H9 (cell line): ENCODE measurements at regions not wholly inside any gene's neighbourhood (a gene's known extent, or its start where the extent isn't known, plus 50 kb on each side); places are given as distances from the start of the nearest gene placed in this dataset.

Source experiments
- DNase-seq: peaks from one replicate; pipeline ENCODE4 v3.0.0-alpha.2; 2017
- H2AFZ ChIP-seq: one replicate; pipeline ENCODE4 v1.6.1; 2013; ENCODE audit warnings: mild to moderate bottlenecking, low read length, control low read depth, moderate library complexity
- H2AK5ac ChIP-seq: 2 replicates; pipeline ENCODE4 v1.6.1; 2013; ENCODE audit warnings: low read length, control low read depth, mixed read lengths; ENCODE audit not compliant: insufficient read length
- H2BK120ac ChIP-seq: one replicate; pipeline ENCODE4 v1.6.1; 2013; ENCODE audit warnings: low read depth, mild to moderate bottlenecking, low read length, control low read depth, inconsistent platforms; ENCODE audit not compliant: poor library complexity, severe bottlenecking
- H2BK12ac ChIP-seq: 2 replicates; pipeline ENCODE4 v1.6.1; 2013; ENCODE audit warnings: low read length, control low read depth, mixed read lengths, low read depth; ENCODE audit not compliant: insufficient read length
- H2BK15ac ChIP-seq: 2 replicates; pipeline ENCODE4 v1.6.1; 2013; ENCODE audit warnings: low read depth, low read length, control low read depth
- H2BK20ac ChIP-seq: one replicate; pipeline ENCODE4 v1.6.1; 2013; ENCODE audit warnings: low read depth, mild to moderate bottlenecking, low read length, control low read depth, inconsistent platforms; ENCODE audit not compliant: poor library complexity, severe bottlenecking
- H2BK5ac ChIP-seq: 2 replicates; pipeline ENCODE4 v1.6.1; 2013; ENCODE audit warnings: low read length, control low read depth, mixed read lengths; ENCODE audit not compliant: insufficient read length
- H3K14ac ChIP-seq: 2 replicates; pipeline ENCODE4 v1.6.1; 2013; ENCODE audit warnings: low read length, control low read depth; ENCODE audit not compliant: insufficient read depth
- H3K18ac ChIP-seq: 2 replicates; pipeline ENCODE4 v1.6.1; 2013; ENCODE audit warnings: low read depth, mild to moderate bottlenecking, mixed read lengths, low read length, control low read depth; ENCODE audit not compliant: insufficient read length
- H3K23ac ChIP-seq: 2 replicates; pipeline ENCODE4 v1.6.1; 2013; ENCODE audit warnings: low read length, control low read depth, mixed read lengths, low read depth; ENCODE audit not compliant: insufficient read length
- H3K23me2 ChIP-seq: 2 replicates; pipeline ENCODE4 v1.6.1; 2013; ENCODE audit warnings: low read depth, mild to moderate bottlenecking, mixed read lengths, low read length, control low read depth; ENCODE audit not compliant: insufficient read length, poor library complexity, severe bottlenecking
- H3K27ac ChIP-seq: 2 replicates; pipeline ENCODE4 v1.5.1; 2013; ENCODE audit warnings: low read length, control low read depth, mixed read lengths, low read depth; ENCODE audit not compliant: insufficient read length
- H3K27me3 ChIP-seq: 2 replicates; pipeline ENCODE4 v1.6.1; 2013; ENCODE audit warnings: low read length, control low read depth, inconsistent platforms; ENCODE audit not compliant: insufficient read depth
- H3K4ac ChIP-seq: 2 replicates; pipeline ENCODE4 v1.6.1; 2013; ENCODE audit warnings: low read depth, mild to moderate bottlenecking, control low read depth, inconsistent platforms, low read length, moderate library complexity
- H3K4me1 ChIP-seq: 2 replicates; pipeline ENCODE4 v1.6.1; 2013; ENCODE audit warnings: low read length, control low read depth, inconsistent platforms; ENCODE audit not compliant: insufficient read depth
- H3K4me2 ChIP-seq: 2 replicates; pipeline ENCODE4 v1.6.1; 2013; ENCODE audit warnings: low read length, control low read depth, mixed read lengths; ENCODE audit not compliant: insufficient read length, insufficient read depth
- H3K56ac ChIP-seq: 2 replicates; pipeline ENCODE4 v1.6.1; 2013; ENCODE audit warnings: low read depth, mild to moderate bottlenecking, mixed read lengths, low read length, control low read depth; ENCODE audit not compliant: insufficient read length
- H3K79me1 ChIP-seq: 2 replicates; pipeline ENCODE4 v1.6.1; 2013; ENCODE audit warnings: low read depth, mild to moderate bottlenecking, moderate library complexity, low read length, control low read depth, inconsistent platforms; ENCODE audit not compliant: insufficient read depth, poor library complexity, severe bottlenecking
- H3K79me2 ChIP-seq: 2 replicates; pipeline ENCODE4 v1.6.1; 2013; ENCODE audit warnings: low read length, control low read depth, inconsistent platforms; ENCODE audit not compliant: insufficient read depth
- H3K9ac ChIP-seq: 2 replicates; pipeline ENCODE4 v1.6.1; 2013; ENCODE audit warnings: low read length, control low read depth, mixed read lengths; ENCODE audit not compliant: insufficient read length; ENCODE audit errors: extremely low read depth
- H3K9me3 ChIP-seq: one replicate; pipeline ENCODE4 v1.6.1; 2013; ENCODE audit warnings: low read depth, low read length, inconsistent platforms; ENCODE audit not compliant: control insufficient read depth
- H3T11ph ChIP-seq: one replicate; pipeline ENCODE4 v1.6.1; 2013; ENCODE audit warnings: mild to moderate bottlenecking, low read length, control low read depth, inconsistent platforms
- H4K20me1 ChIP-seq: one replicate; pipeline ENCODE4 v1.6.1; 2013; ENCODE audit not compliant: control insufficient read depth, insufficient read length, insufficient read depth
- H4K5ac ChIP-seq: 2 replicates; pipeline ENCODE4 v1.6.1; 2013; ENCODE audit warnings: low read depth, mild to moderate bottlenecking, mixed read lengths, low read length, control low read depth; ENCODE audit not compliant: insufficient read length
- H4K8ac ChIP-seq: replicated peaks from 2 replicates; pipeline ENCODE4 v1.6.1; 2013; ENCODE audit warnings: low read length, control low read depth, mixed read lengths, low read depth; ENCODE audit not compliant: insufficient read length
- H4K91ac ChIP-seq: 2 replicates; pipeline ENCODE4 v1.6.1; 2013; ENCODE audit warnings: low read depth, mild to moderate bottlenecking, moderate library complexity, mixed read lengths, low read length, control low read depth; ENCODE audit not compliant: insufficient read length
- H3K27ac Mint-ChIP-seq, 3 experiments: 2 replicates in 2 of 3; 3 replicates in 1 of 3; pipeline ENCODE4 v1.8.0; 2020 to 2021; ENCODE audit warnings: mixed read lengths in 3 of 3, mild to moderate bottlenecking in 1 of 3, moderate library complexity in 1 of 3
- H3K27me3 Mint-ChIP-seq: 2 replicates; pipeline ENCODE4 v1.8.0; 2021; ENCODE audit warnings: low read depth, mild to moderate bottlenecking, moderate library complexity, mixed read lengths
- H3K36me3 Mint-ChIP-seq, 3 experiments: 2 replicates in 2 of 3; 3 replicates in 1 of 3; pipeline ENCODE4 v1.8.0; 2020 to 2021; ENCODE audit warnings: low read depth in 3 of 3, mixed read lengths in 3 of 3; ENCODE audit not compliant: insufficient read depth in 1 of 3
- H3K4me1 Mint-ChIP-seq, 2 experiments: 2 replicates each; pipeline ENCODE4 v1.8.0; 2020; ENCODE audit warnings: mixed read lengths in 2 of 2
- H3K4me3 Mint-ChIP-seq, 2 experiments: 2 replicates in 1 of 2; 3 replicates in 1 of 2; pipeline ENCODE4 v1.8.0; 2020 to 2021; ENCODE audit warnings: mild to moderate bottlenecking in 2 of 2, mixed read lengths in 2 of 2, moderate library complexity in 1 of 2
- H3K9me3 Mint-ChIP-seq, 2 experiments: 2 replicates in 1 of 2; 3 replicates in 1 of 2; pipeline ENCODE4 v1.8.0; 2020; ENCODE audit warnings: mild to moderate bottlenecking in 2 of 2, mixed read lengths in 2 of 2, moderate library complexity in 1 of 2
- WGBS: extraction: QIAGEN DNeasy Blood & Tissue Kit; methylation state at CpG from one replicate; pipeline ENCODE4 v1.1.7; 2013; ENCODE audit warnings: missing lambda C conversion rate, low lambda C conversion rate, mixed read lengths; ENCODE audit not compliant: insufficient read length; ENCODE audit errors: extremely low coverage; 5-methylcytosine and 5-hydroxymethylcytosine counted together
- TF ChIP-seq, protein P1 (sequence below): fragments of 200-600 bp; sonication (generic); conservative IDR thresholded peaks from 3 replicates; pipeline ENCODE4 v1.8.0; 2021; ENCODE audit warnings: antibody characterized with exemption, mild to moderate bottlenecking

DNA sequence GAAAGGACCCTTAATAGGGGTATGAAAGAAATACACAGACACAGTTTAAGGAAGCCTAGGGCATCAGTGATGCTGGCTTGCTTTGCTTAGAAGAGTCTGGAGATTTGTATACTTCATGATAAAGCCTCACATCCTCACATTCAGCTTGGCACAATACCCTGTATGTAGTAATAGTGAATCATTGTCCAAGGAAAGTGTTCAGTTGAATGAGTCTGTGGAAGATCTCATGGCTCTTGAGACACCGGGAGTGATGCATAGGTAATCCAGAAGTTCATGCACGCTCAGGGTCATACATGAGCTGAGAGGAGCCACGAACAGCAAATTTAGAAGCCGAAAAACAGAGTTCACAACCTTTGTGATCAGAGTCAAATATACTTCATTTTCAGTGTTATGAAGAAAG is 537.2 kb upstream of the TMPRSS15 start:
- no peak overlapping the region for H2BK120ac ChIP-seq
- no peaks in the 10 kb centered on the region for H4K20me1 ChIP-seq
- Mint-ChIP-seq H3K4me3 (no peak overlapping the region), H3K27me3 (no peaks in the 10 kb centered on the region), H3K4me1 (no peaks in the 10 kb centered on the region), H3K27ac (no peak overlapping the region; a peak in 1 of 7 replicates), H3K9me3 (peaks cover 10 to 11% of the 10 kb centered on the region in 2 experiments), H3K36me3 (peaks cover 3 to 11% (median 7%) of the 10 kb centered on the region in 3 experiments)
- no peak overlapping the region for H3K9ac ChIP-seq
- no peak overlapping the region for H3K4me2 ChIP-seq
- no peak overlapping the region for H3K56ac ChIP-seq
- no peaks in the 10 kb centered on the region for H3K79me1 ChIP-seq
- no peak overlapping the region for H2BK12ac ChIP-seq
- no CpG with 5 or more reads among the region's 4 CpGs for WGBS
- no peak overlapping the region for H3K14ac ChIP-seq
- no peak overlapping the region for H3K18ac ChIP-seq
- H2AFZ ChIP-seq: no peak overlapping the region
- H3K4me1 ChIP-seq: no peaks in the 10 kb centered on the region
- H4K91ac ChIP-seq: no peak overlapping the region
- no peaks in the 10 kb centered on the region for H3K27me3 ChIP-seq
- no peak overlapping the region for H4K8ac ChIP-seq
- H3K27ac ChIP-seq: no peak overlapping the region
- no peak overlapping the region for H2AK5ac ChIP-seq
- no peak for DNase-seq
- H2BK20ac ChIP-seq: no peak overlapping the region
- no peaks in the 10 kb centered on the region for H3K23me2 ChIP-seq
- H3T11ph ChIP-seq: no peak overlapping the region
- no peaks in the 10 kb centered on the region for H3K9me3 ChIP-seq
- no peak overlapping the region for H3K23ac ChIP-seq
- H3K79me2 ChIP-seq: no peaks in the 10 kb centered on the region
- no peak overlapping the region for H3K4ac ChIP-seq
- H2BK5ac ChIP-seq: no peak overlapping the region
- TF ChIP-seq, protein P1, sequence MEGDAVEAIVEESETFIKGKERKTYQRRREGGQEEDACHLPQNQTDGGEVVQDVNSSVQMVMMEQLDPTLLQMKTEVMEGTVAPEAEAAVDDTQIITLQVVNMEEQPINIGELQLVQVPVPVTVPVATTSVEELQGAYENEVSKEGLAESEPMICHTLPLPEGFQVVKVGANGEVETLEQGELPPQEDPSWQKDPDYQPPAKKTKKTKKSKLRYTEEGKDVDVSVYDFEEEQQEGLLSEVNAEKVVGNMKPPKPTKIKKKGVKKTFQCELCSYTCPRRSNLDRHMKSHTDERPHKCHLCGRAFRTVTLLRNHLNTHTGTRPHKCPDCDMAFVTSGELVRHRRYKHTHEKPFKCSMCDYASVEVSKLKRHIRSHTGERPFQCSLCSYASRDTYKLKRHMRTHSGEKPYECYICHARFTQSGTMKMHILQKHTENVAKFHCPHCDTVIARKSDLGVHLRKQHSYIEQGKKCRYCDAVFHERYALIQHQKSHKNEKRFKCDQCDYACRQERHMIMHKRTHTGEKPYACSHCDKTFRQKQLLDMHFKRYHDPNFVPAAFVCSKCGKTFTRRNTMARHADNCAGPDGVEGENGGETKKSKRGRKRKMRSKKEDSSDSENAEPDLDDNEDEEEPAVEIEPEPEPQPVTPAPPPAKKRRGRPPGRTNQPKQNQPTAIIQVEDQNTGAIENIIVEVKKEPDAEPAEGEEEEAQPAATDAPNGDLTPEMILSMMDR: no peak
- H2BK15ac ChIP-seq: no peak overlapping the region
- H4K5ac ChIP-seq: no peak overlapping the region
